22Rv1 (cell line): ENCODE measurements at regions not wholly inside any gene's neighbourhood (a gene's known extent, or its start where the extent isn't known, plus 50 kb on each side); places are given as distances from the start of the nearest gene placed in this dataset.
"Not testable (repeated sequence)": the region's sequence is repeated elsewhere in the genome, so short reads cannot be mapped to it uniquely, and the experiment has no call there.

Experiments
- H3K27ac ChIP-seq: fragments of 450-650 bp; 2 replicates; pipeline ENCODE4 v1.5.1; 2017
- ZFX ChIP-seq: fragments of 450-650 bp; IDR thresholded peaks from 2 replicates; pipeline ENCODE4 v1.6.1; 2017; ENCODE audit warnings: antibody characterized with exemption, borderline replicate concordance
- TF ChIP-seq, protein P1 (sequence below): fragments of 450-650 bp; IDR thresholded peaks from 2 replicates; pipeline ENCODE4 v1.5.1; 2017; ENCODE audit warnings: mild to moderate bottlenecking

DNA sequence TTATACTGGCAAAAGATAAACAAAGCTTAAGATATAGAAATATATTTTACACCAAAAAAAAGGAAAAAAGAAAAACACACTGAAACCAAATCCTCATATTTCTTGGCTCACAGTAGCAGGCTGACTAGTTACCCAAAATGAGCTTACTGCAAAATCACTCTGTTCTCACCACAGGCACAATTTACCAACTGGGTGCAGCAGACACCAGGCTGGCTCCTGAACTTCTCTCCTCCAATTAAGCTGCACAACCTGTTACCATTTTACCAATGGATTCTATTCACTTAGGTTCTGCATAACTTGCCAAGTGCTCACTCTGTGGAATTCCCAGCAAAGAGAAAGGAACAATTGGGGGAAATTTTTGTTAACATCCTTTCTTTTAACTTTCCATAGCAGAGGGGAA is 679.3 kb downstream of the ZEB2 start:
- TF ChIP-seq, protein P1, sequence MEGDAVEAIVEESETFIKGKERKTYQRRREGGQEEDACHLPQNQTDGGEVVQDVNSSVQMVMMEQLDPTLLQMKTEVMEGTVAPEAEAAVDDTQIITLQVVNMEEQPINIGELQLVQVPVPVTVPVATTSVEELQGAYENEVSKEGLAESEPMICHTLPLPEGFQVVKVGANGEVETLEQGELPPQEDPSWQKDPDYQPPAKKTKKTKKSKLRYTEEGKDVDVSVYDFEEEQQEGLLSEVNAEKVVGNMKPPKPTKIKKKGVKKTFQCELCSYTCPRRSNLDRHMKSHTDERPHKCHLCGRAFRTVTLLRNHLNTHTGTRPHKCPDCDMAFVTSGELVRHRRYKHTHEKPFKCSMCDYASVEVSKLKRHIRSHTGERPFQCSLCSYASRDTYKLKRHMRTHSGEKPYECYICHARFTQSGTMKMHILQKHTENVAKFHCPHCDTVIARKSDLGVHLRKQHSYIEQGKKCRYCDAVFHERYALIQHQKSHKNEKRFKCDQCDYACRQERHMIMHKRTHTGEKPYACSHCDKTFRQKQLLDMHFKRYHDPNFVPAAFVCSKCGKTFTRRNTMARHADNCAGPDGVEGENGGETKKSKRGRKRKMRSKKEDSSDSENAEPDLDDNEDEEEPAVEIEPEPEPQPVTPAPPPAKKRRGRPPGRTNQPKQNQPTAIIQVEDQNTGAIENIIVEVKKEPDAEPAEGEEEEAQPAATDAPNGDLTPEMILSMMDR, result no peak
- no peak for TF ChIP-seq ZFX
- no peak overlapping the region for H3K27ac ChIP-seq

DNA sequence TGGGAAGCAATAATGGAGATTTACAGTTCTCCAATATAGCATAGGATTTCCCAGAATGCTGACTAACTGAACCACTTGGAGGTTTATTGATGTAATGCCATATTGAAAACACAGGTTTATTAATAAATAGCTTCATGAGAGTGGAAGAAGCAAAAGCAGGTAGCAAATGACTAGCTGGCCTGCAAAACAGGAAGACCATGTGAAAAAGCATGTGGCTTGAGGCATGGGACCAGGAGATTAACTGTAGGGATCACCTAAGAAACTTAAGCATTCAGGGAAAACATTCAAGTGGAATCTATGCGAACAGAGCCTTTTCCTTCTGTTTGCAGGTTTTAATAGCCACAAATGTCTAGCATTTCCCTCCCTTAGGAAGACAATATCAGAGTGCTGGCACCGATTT is 679.7 kb downstream of the ZEB2 start:
- H3K27ac ChIP-seq, result no peak overlapping the region
- TF ChIP-seq ZFX, result no peak
- TF ChIP-seq, protein P1, result no peak

DNA sequence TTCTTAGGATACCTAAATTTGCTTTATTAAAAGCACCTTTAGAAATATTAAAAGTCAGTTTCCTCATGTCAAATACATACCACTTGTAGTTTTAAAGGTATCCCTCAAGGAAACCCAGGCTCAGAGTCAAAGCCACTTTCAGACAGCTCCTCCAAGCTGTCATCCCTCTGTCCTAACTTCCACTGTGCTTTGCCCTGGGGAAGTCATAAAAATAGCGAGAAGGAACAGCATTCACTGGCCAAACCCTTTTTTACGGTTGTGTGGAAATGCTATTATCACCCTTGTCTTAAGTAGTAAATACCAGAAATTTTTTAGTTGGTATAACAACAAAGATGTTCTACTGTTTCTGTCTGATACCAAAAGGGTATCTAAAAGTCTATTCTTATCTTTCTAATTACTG is 680.5 kb downstream of the ZEB2 start:
- TF ChIP-seq, protein P1, result no peak
- TF ChIP-seq ZFX, result no peak
- H3K27ac ChIP-seq, result no peak overlapping the region

DNA sequence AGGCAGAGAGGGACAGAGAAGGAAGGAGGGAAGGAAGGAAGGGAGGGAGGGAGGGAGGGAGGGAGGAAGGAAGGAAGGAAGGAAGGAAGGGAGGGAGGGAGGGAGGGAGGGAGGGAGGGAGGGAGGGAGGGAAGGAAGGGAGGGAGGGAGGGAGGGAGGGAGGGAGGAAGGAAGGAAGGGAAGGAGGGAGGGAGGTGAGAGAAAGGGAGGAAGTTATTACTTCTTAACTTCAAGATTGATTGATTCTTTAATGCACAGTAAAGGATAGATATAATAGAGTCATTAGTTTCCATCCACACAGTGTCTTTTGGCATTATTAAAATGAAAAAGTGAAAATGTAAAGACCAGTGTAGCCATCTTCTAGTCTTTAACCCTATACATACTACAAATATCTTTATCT is 682.9 kb downstream of the ZEB2 start:
- not testable (repeated sequence) for H3K27ac ChIP-seq

DNA sequence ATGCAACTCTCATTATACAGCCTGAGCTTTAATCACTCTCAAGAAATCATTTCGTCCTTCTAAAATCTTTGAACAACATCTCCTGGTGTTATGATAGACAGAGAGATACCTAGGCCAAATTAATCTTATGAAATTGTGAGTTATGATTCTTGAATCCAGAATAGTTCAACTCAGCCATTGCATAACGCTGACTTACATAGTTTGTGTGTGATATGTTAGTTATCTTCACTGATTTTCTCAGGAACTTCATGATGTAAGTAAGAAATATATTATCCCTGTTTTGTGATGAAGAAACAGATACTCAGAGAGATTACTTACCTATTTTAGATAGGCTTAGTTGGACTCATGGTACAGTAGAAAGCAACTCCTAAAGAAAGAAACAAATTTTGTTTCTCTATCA is 684.4 kb downstream of the ZEB2 start:
- H3K27ac ChIP-seq, result no peak overlapping the region
- TF ChIP-seq, protein P1, result no peak
- TF ChIP-seq ZFX, result no peak

DNA sequence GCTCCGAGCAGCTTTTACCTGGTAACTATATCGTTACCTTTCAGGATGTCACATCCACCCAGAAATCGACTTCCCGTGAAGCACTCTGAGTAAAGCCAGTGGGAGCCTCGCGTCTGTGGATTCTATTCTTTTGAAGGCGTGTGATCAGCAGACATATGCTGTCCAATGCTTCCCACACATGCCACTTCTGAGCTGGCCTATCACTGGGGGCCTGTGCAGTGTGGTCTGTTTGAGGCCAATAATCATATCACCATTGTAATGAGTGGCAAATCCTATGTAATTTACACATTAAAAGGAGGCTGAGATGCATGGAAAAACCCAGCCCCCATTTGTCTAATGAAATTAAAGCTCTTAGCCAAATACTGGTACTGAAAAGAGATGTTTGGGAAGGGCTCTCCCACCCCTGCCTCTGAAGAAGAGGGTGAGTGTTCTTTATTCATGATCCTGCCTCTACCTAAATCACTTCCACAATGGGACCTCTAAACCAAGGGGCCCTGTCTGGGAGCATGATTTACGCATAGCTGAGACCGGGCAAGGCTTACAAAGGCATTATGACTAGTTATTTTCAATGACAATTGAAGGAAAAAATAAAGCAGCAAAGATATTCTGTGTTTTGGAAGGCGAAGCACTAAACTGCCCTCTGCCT is 686.8 kb downstream of the ZEB2 start:
- no peak for TF ChIP-seq ZFX
- TF ChIP-seq, protein P1, result no peak
- no peak overlapping the region for H3K27ac ChIP-seq

DNA sequence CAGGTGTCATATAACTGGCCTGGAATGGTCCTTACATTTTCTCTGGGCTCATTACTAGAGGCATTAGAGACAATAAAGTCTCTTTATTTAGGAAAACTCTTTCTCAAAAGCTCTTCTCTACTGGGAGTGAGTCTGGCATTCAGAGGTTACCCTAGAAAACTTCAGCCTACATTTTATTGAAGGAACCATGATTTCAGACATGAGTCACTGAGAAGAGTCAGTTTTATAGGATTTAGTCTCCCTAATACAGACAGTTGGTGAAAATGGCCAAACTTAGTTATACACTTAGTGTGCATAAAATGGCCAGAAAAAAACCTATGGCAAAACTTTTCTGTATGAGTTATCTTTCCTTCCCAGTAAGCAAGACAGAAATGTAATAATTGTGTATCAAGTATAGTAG is 689.4 kb downstream of the ZEB2 start:
- TF ChIP-seq ZFX, result no peak
- TF ChIP-seq, protein P1, result no peak
- no peak overlapping the region for H3K27ac ChIP-seq
